Type B pancreatic cell (in vitro differentiated cells): ENCODE measurements at regions not wholly inside any gene's neighbourhood (a gene's known extent, or its start where the extent isn't known, plus 50 kb on each side); places are given as distances from the start of the nearest gene placed in this dataset.

ENCODE experiments used
- DNase-seq: peaks from one replicate; pipeline ENCODE4 v3.0.0; 2021; ENCODE audit warnings: mixed read lengths; ENCODE audit not compliant: unreplicated experiment; ENCODE audit errors: extremely low spot score
- H3K27ac Mint-ChIP-seq: 2 replicates; pipeline ENCODE4 v1.8.0; 2021; ENCODE audit warnings: mild to moderate bottlenecking, mixed read lengths
- H3K27me3 Mint-ChIP-seq: 2 replicates; pipeline ENCODE4 v1.8.0; 2021; ENCODE audit warnings: mixed read lengths
- H3K36me3 Mint-ChIP-seq: 2 replicates; pipeline ENCODE4 v1.8.0; 2021; ENCODE audit warnings: mixed read lengths
- H3K4me1 Mint-ChIP-seq: one replicate; pipeline ENCODE4 v1.8.0; 2021; ENCODE audit warnings: mixed read lengths; ENCODE audit not compliant: unreplicated experiment
- H3K4me3 Mint-ChIP-seq: 2 replicates; pipeline ENCODE4 v1.8.0; 2021; ENCODE audit warnings: mild to moderate bottlenecking, mixed read lengths
- H3K9me3 Mint-ChIP-seq: 2 replicates; pipeline ENCODE4 v1.8.0; 2021; ENCODE audit warnings: mixed read lengths
- CTCF ChIP-seq: fragments of 200-600 bp; sonication (generic); conservative IDR thresholded peaks from 2 replicates; pipeline ENCODE4 v1.5.0; 2021; ENCODE audit warnings: antibody characterized with exemption, mild to moderate bottlenecking

GRCh38 chr3:106261396-106261795 is 392.6 kb upstream of the CBLB start:
- Mint-ChIP-seq H3K4me1 (no peaks in the 10 kb centered on the region), H3K36me3 (no peaks in the 10 kb centered on the region), H3K4me3 (no peak overlapping the region), H3K9me3 (no peaks in the 10 kb centered on the region), H3K27ac (no peak overlapping the region), H3K27me3 (no peaks in the 10 kb centered on the region)
- no peak for TF ChIP-seq CTCF
- DNase-seq, result no peak

GRCh38 chr3:106261915-106262683 is 393.3 kb upstream of the CBLB start:
- Mint-ChIP-seq H3K27ac (no peak overlapping the region), H3K36me3 (no peaks in the 10 kb centered on the region), H3K27me3 (no peaks in the 10 kb centered on the region), H3K4me1 (no peaks in the 10 kb centered on the region), H3K4me3 (no peak overlapping the region), H3K9me3 (no peaks in the 10 kb centered on the region)
- TF ChIP-seq CTCF, result no peak
- no peak for DNase-seq

- no peak overlapping the region for H3K4me3 Mint-ChIP-seq
These were observed 394.2 kb upstream of the CBLB start for GRCh38 chr3:106263011-106263410.

GRCh38 chr3:106263546-106263945 is 394.7 kb upstream of the CBLB start:
- TF ChIP-seq CTCF, result no peak
- no peak overlapping the region for H3K27ac Mint-ChIP-seq
- H3K4me1 Mint-ChIP-seq, result no peaks in the 10 kb centered on the region
- no peak overlapping the region for H3K4me3 Mint-ChIP-seq
- no peaks in the 10 kb centered on the region for H3K27me3 Mint-ChIP-seq
- no peak for DNase-seq
- no peaks in the 10 kb centered on the region for H3K36me3 Mint-ChIP-seq
- H3K9me3 Mint-ChIP-seq, result no peaks in the 10 kb centered on the region

More at GRCh38 chr3:106263011-106263410, 394.2 kb upstream of the CBLB start:
- Mint-ChIP-seq H3K9me3 (no peaks in the 10 kb centered on the region), H3K27me3 (no peaks in the 10 kb centered on the region), H3K4me1 (no peaks in the 10 kb centered on the region), H3K27ac (no peak overlapping the region), H3K36me3 (no peaks in the 10 kb centered on the region)
- no peak for TF ChIP-seq CTCF
- DNase-seq, result no peak

DNA sequence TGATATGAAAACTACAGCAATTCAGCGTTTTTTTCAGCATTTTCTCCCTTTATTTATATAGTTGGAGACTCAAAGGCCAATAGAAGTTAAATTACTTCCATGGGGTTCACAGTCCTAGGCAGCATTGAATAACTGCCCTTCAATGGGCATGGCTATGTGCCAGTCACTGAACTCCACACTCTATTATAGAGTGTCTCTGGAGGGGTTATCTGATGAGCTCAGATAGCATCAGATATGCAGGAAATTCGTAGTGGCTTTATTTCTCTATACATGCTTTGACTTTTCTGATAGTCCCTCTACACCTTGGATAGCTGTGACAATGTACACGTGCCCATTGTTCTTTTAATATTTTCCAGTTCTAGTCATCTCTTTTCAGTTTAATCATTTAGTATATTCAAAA is 396.9 kb upstream of the CBLB start:
- TF ChIP-seq CTCF, result no peak
- H3K4me3 Mint-ChIP-seq, result no peak overlapping the region

GRCh38 chr3:106268696-106269095 is 399.9 kb upstream of the CBLB start:
- H3K4me1 Mint-ChIP-seq, result no peaks in the 10 kb centered on the region
- H3K4me3 Mint-ChIP-seq, result no peak overlapping the region

More for the DNA sequence above, 396.9 kb upstream of the CBLB start:
- no peaks in the 10 kb centered on the region for H3K36me3 Mint-ChIP-seq
- no peak for DNase-seq
- H3K4me1 Mint-ChIP-seq, result no peaks in the 10 kb centered on the region
- no peaks in the 10 kb centered on the region for H3K9me3 Mint-ChIP-seq
- H3K27ac Mint-ChIP-seq, result no peak overlapping the region
- no peaks in the 10 kb centered on the region for H3K27me3 Mint-ChIP-seq

More at GRCh38 chr3:106268696-106269095, 399.9 kb upstream of the CBLB start:
- no peaks in the 10 kb centered on the region for H3K9me3 Mint-ChIP-seq
- no peak overlapping the region for H3K27ac Mint-ChIP-seq
- DNase-seq, result no peak
- no peak for TF ChIP-seq CTCF
- H3K27me3 Mint-ChIP-seq, result no peaks in the 10 kb centered on the region
- H3K36me3 Mint-ChIP-seq, result no peaks in the 10 kb centered on the region
